HG03457 (cell line): ENCODE measurements at regions not wholly inside any gene's neighbourhood (a gene's known extent, or its start where the extent isn't known, plus 50 kb on each side); places are given as distances from the start of the nearest gene placed in this dataset.
"Not testable (repeated sequence)": the region's sequence is repeated elsewhere in the genome, so short reads cannot be mapped to it uniquely, and the experiment has no call there.

ENCODE experiments used
- ATAC-seq: cut with Tn5 transposase; IDR thresholded peaks from one replicate; pipeline ENCODE4 v1.9.1; 2021; ENCODE audit warnings: moderate number of reproducible peaks; ENCODE audit not compliant: unreplicated experiment

- ATAC-seq = not testable (repeated sequence)
Observed at GRCh38 chr13:70208968-70209367, 100.7 kb upstream of the KLHL1 start.

- ATAC-seq = no peak
Observed at GRCh38 chr13:70206671-70207070, 98.4 kb upstream of the KLHL1 start.

- no peak for ATAC-seq
Observed at GRCh38 chr13:70203661-70204229, 95.5 kb upstream of the KLHL1 start.

- no peak for ATAC-seq
Observed at GRCh38 chr13:70191034-70191433, 82.8 kb upstream of the KLHL1 start.

GRCh38 chr13:70189981-70190380 lies 81.7 kb upstream of the KLHL1 start:
- no peak for ATAC-seq

GRCh38 chr13:70188567-70188966 lies 80.3 kb upstream of the KLHL1 start:
- ATAC-seq = no peak

- ATAC-seq = no peak
Observed at GRCh38 chr13:70183041-70183440, 74.8 kb upstream of the KLHL1 start.
